ENCODE measurements at regions not wholly inside any gene's neighbourhood (a gene's known extent, or its start where the extent isn't known, plus 50 kb on each side); places are given as distances from the start of the nearest gene placed in this dataset.

GRCh38 chr16:5867250-5867649 is 769.7 kb upstream of the EEF2KMT start:
- H3K4me3 Mint-ChIP-seq: no peak overlapping the region
- H3K27ac Mint-ChIP-seq: no peak overlapping the region
- no peaks in the 10 kb centered on the region for H3K36me3 Mint-ChIP-seq

GRCh38 chr16:5865236-5865635 is 767.6 kb upstream of the EEF2KMT start:
- Mint-ChIP-seq H3K27ac (no peak overlapping the region), H3K9me3 (peaks cover 2% of the 10 kb centered on the region), H3K27me3 (no peaks in the 10 kb centered on the region), H3K4me1 (no peaks in the 10 kb centered on the region), H3K4me3 (no peak overlapping the region), H3K36me3 (no peaks in the 10 kb centered on the region)
- ATAC-seq: no peak

More at GRCh38 chr16:5867250-5867649, 769.7 kb upstream of the EEF2KMT start:
- H3K9me3 Mint-ChIP-seq: peaks cover 7% of the 10 kb centered on the region
- no peaks in the 10 kb centered on the region for H3K4me1 Mint-ChIP-seq
- no peaks in the 10 kb centered on the region for H3K27me3 Mint-ChIP-seq
- no peak for ATAC-seq

GRCh38 chr16:5863071-5863606 is 765.5 kb upstream of the EEF2KMT start:
- H3K4me1 Mint-ChIP-seq: no peaks in the 10 kb centered on the region
- no peak for ATAC-seq
- H3K27me3 Mint-ChIP-seq: no peaks in the 10 kb centered on the region
- no peaks in the 10 kb centered on the region for H3K36me3 Mint-ChIP-seq
- no peak overlapping the region for H3K4me3 Mint-ChIP-seq
- H3K27ac Mint-ChIP-seq: no peak overlapping the region
- peaks cover 2% of the 10 kb centered on the region for H3K9me3 Mint-ChIP-seq

GRCh38 chr16:5862103-5862840 is 764.7 kb upstream of the EEF2KMT start:
- peaks cover 2% of the 10 kb centered on the region for H3K9me3 Mint-ChIP-seq
- H3K36me3 Mint-ChIP-seq: no peaks in the 10 kb centered on the region
- no peaks in the 10 kb centered on the region for H3K27me3 Mint-ChIP-seq
- H3K27ac Mint-ChIP-seq: no peak overlapping the region
- no peaks in the 10 kb centered on the region for H3K4me1 Mint-ChIP-seq
- no peak for ATAC-seq
- no peak overlapping the region for H3K4me3 Mint-ChIP-seq

GRCh38 chr16:5861241-5861640 is 763.6 kb upstream of the EEF2KMT start:
- no peaks in the 10 kb centered on the region for H3K27me3 Mint-ChIP-seq

GRCh38 chr16:5858180-5858579 is 760.6 kb upstream of the EEF2KMT start:
- no peaks in the 10 kb centered on the region for H3K36me3 Mint-ChIP-seq
- peaks cover 7% of the 10 kb centered on the region for H3K9me3 Mint-ChIP-seq
- no peaks in the 10 kb centered on the region for H3K4me1 Mint-ChIP-seq
- no peak overlapping the region for H3K27ac Mint-ChIP-seq
- no peak for ATAC-seq
- no peaks in the 10 kb centered on the region for H3K27me3 Mint-ChIP-seq
- no peak overlapping the region for H3K4me3 Mint-ChIP-seq

More at GRCh38 chr16:5861241-5861640, 763.6 kb upstream of the EEF2KMT start:
- no peak overlapping the region for H3K27ac Mint-ChIP-seq
- no peaks in the 10 kb centered on the region for H3K36me3 Mint-ChIP-seq
- no peaks in the 10 kb centered on the region for H3K4me1 Mint-ChIP-seq
- ATAC-seq: no peak
- no peak overlapping the region for H3K4me3 Mint-ChIP-seq
- peaks cover 2% of the 10 kb centered on the region for H3K9me3 Mint-ChIP-seq

- no peak for ATAC-seq
- Mint-ChIP-seq H3K36me3 (no peaks in the 10 kb centered on the region), H3K27ac (no peak overlapping the region), H3K4me3 (no peak overlapping the region), H3K4me1 (no peaks in the 10 kb centered on the region), H3K27me3 (no peaks in the 10 kb centered on the region), H3K9me3 (peaks cover 7% of the 10 kb centered on the region)
Measured at GRCh38 chr16:5854027-5854426, 756.4 kb upstream of the EEF2KMT start.

GRCh38 chr16:5852151-5852550 is 754.6 kb upstream of the EEF2KMT start:
- Mint-ChIP-seq H3K4me3 (no peak overlapping the region), H3K27me3 (no peaks in the 10 kb centered on the region), H3K36me3 (no peaks in the 10 kb centered on the region), H3K4me1 (no peaks in the 10 kb centered on the region), H3K9me3 (peaks cover 7% of the 10 kb centered on the region), H3K27ac (no peak overlapping the region)
- no peak for ATAC-seq

- Mint-ChIP-seq H3K4me1 (no peaks in the 10 kb centered on the region), H3K27me3 (no peaks in the 10 kb centered on the region), H3K9me3 (peaks cover 7% of the 10 kb centered on the region)
Measured at GRCh38 chr16:5851393-5851982, 753.9 kb upstream of the EEF2KMT start.

GRCh38 chr16:5850632-5851392 is 753.2 kb upstream of the EEF2KMT start:
- peaks cover 7% of the 10 kb centered on the region for H3K9me3 Mint-ChIP-seq
- no peak overlapping the region for H3K27ac Mint-ChIP-seq
- no peak overlapping the region for H3K4me3 Mint-ChIP-seq
- ATAC-seq: no peak
- no peaks in the 10 kb centered on the region for H3K36me3 Mint-ChIP-seq
- no peaks in the 10 kb centered on the region for H3K4me1 Mint-ChIP-seq
- H3K27me3 Mint-ChIP-seq: no peaks in the 10 kb centered on the region

More at GRCh38 chr16:5851393-5851982, 753.9 kb upstream of the EEF2KMT start:
- no peak overlapping the region for H3K4me3 Mint-ChIP-seq
- H3K27ac Mint-ChIP-seq: no peak overlapping the region
- no peak for ATAC-seq
- no peaks in the 10 kb centered on the region for H3K36me3 Mint-ChIP-seq

GRCh38 chr16:5845046-5845445 is 747.5 kb upstream of the EEF2KMT start:
- H3K27me3 Mint-ChIP-seq: no peaks in the 10 kb centered on the region
- no peak overlapping the region for H3K4me3 Mint-ChIP-seq
- no peaks in the 10 kb centered on the region for H3K9me3 Mint-ChIP-seq
- H3K36me3 Mint-ChIP-seq: no peaks in the 10 kb centered on the region
- H3K27ac Mint-ChIP-seq: no peak overlapping the region
- H3K4me1 Mint-ChIP-seq: no peaks in the 10 kb centered on the region
- ATAC-seq: no peak

GRCh38 chr16:5841974-5842373 is 744.4 kb upstream of the EEF2KMT start:
- Mint-ChIP-seq H3K36me3 (no peaks in the 10 kb centered on the region), H3K4me3 (no peak overlapping the region), H3K27me3 (no peaks in the 10 kb centered on the region), H3K27ac (no peak overlapping the region), H3K9me3 (no peaks in the 10 kb centered on the region), H3K4me1 (no peaks in the 10 kb centered on the region)
- ATAC-seq: no peak

GRCh38 chr16:5838725-5839124 is 741.1 kb upstream of the EEF2KMT start:
- H3K27me3 Mint-ChIP-seq: no peaks in the 10 kb centered on the region
- no peaks in the 10 kb centered on the region for H3K4me1 Mint-ChIP-seq
- no peak for ATAC-seq
- peaks cover 8% of the 10 kb centered on the region for H3K9me3 Mint-ChIP-seq
- H3K27ac Mint-ChIP-seq: no peak overlapping the region
- H3K36me3 Mint-ChIP-seq: no peaks in the 10 kb centered on the region
- H3K4me3 Mint-ChIP-seq: no peak overlapping the region

- ATAC-seq: no peak
- H3K4me3 Mint-ChIP-seq: no peak overlapping the region
- no peaks in the 10 kb centered on the region for H3K4me1 Mint-ChIP-seq
- peaks cover 8% of the 10 kb centered on the region for H3K9me3 Mint-ChIP-seq
- H3K27me3 Mint-ChIP-seq: no peaks in the 10 kb centered on the region
- H3K36me3 Mint-ChIP-seq: no peaks in the 10 kb centered on the region
- no peak overlapping the region for H3K27ac Mint-ChIP-seq
Measured at GRCh38 chr16:5838071-5838470, 740.5 kb upstream of the EEF2KMT start.

GRCh38 chr16:5837007-5837670 is 739.5 kb upstream of the EEF2KMT start:
- ATAC-seq: no peak
- Mint-ChIP-seq H3K9me3 (peaks cover 8% of the 10 kb centered on the region), H3K4me1 (no peaks in the 10 kb centered on the region), H3K27ac (no peak overlapping the region), H3K27me3 (no peaks in the 10 kb centered on the region), H3K36me3 (no peaks in the 10 kb centered on the region), H3K4me3 (no peak overlapping the region)
